H1 (cell line): ENCODE measurements at regions not wholly inside any gene's neighbourhood (a gene's known extent, or its start where the extent isn't known, plus 50 kb on each side); places are given as distances from the start of the nearest gene placed in this dataset.

ENCODE experiments used
- CTCF ChIA-PET: fragments of 300-600 bp; sonication (Branson Sonifier 250); formaldehyde crosslinking; loops from one replicate; lab custom pipeline; 2021; ENCODE audit not compliant: partially characterized antibody; lab: Charles Lee
- POLR2A ChIA-PET: fragments of 300-600 bp; sonication (Branson Sonifier 250); formaldehyde crosslinking; loops from one replicate; lab custom pipeline; 2021; ENCODE audit warnings: inconsistent platforms; ENCODE audit not compliant: partially characterized antibody; lab: Charles Lee
- DNase-seq, 2 experiments: peaks; one replicate each; pipeline versions ENCODE4 v3.0.0 to v3.0.0-alpha.2; 2010 to 2022; ENCODE audit warnings: low spot score in 2 of 2, low read depth in 1 of 2, mixed read lengths in 1 of 2
- FAIRE-seq: peaks from 2 replicates; lab custom pipeline; 2011; peaks lifted over from hg19 to GRCh38; lab: Jason Lieb, UNC
- H2AFZ ChIP-seq: 2 replicates; pipeline ENCODE4 v1.8.1; 2012; ENCODE audit warnings: low read length, inconsistent platforms
- H2AK5ac ChIP-seq: 2 replicates; pipeline ENCODE4 v1.6.1; 2013; ENCODE audit warnings: low read depth, low read length
- H2BK120ac ChIP-seq: replicated peaks from 2 replicates; pipeline ENCODE3; 2013; ENCODE audit warnings: low read depth, low read length, inconsistent platforms
- H2BK12ac ChIP-seq: 2 replicates; pipeline ENCODE4 v1.6.1; 2013; ENCODE audit warnings: low read depth, low read length
- H2BK15ac ChIP-seq: 2 replicates; pipeline ENCODE4 v1.6.1; 2013; ENCODE audit warnings: low read length
- H2BK20ac ChIP-seq: 2 replicates; pipeline ENCODE4 v1.6.1; 2013; ENCODE audit warnings: low read length
- H2BK5ac ChIP-seq: 2 replicates; pipeline ENCODE4 v1.6.1; 2013; ENCODE audit warnings: low read depth, low read length
- H3K14ac ChIP-seq: 2 replicates; pipeline ENCODE4 v1.6.1; 2013; ENCODE audit warnings: inconsistent platforms; ENCODE audit not compliant: insufficient read length
- H3K18ac ChIP-seq: 2 replicates; pipeline ENCODE4 v1.6.1; 2013; ENCODE audit warnings: low read length; ENCODE audit errors: extremely low read depth
- H3K23ac ChIP-seq: 2 replicates; pipeline ENCODE4 v1.6.1; 2013; ENCODE audit warnings: inconsistent platforms; ENCODE audit not compliant: insufficient read length
- H3K23me2 ChIP-seq: 2 replicates; pipeline ENCODE4 v1.6.1; 2013; ENCODE audit warnings: low read depth, low read length
- H3K27ac ChIP-seq: 2 replicates; pipeline ENCODE4 v1.6.1; 2011; ENCODE audit warnings: low read depth, low read length, inconsistent platforms
- H3K27me3 ChIP-seq, 4 experiments: replicated peaks in 1 of 4; 1 replicate in 1 of 4; 2 replicates in 3 of 4; pipeline versions ENCODE4 v1.6.1 to v1.8.1; 2011 to 2013; ENCODE audit warnings: low read length in 3 of 4, mild to moderate bottlenecking in 3 of 4, inconsistent platforms in 2 of 4, mixed read lengths in 2 of 4, moderate library complexity in 1 of 4; ENCODE audit not compliant: control insufficient read depth in 3 of 4, insufficient read depth in 3 of 4; ENCODE audit errors: extremely low read depth in 1 of 4
- H3K36me3 ChIP-seq, 4 experiments: 2 replicates each; pipeline versions ENCODE4 v1.6.1 to v1.8.1; 2011 to 2013; ENCODE audit warnings: mild to moderate bottlenecking in 4 of 4, low read length in 3 of 4, moderate library complexity in 2 of 4, control low read depth in 1 of 4, inconsistent platforms in 1 of 4; ENCODE audit not compliant: insufficient read depth in 4 of 4, control insufficient read depth in 2 of 4
- H3K4ac ChIP-seq: replicated peaks from 2 replicates; pipeline ENCODE3; 2013; ENCODE audit warnings: low read length, low read depth, mixed read lengths, inconsistent platforms; ENCODE audit not compliant: insufficient read length
- H3K4me1 ChIP-seq, 4 experiments: replicated peaks in 1 of 4; 1 replicate in 1 of 4; 2 replicates in 3 of 4; pipeline versions ENCODE4 v1.6.1 to v1.8.1; 2011 to 2013; ENCODE audit warnings: low read length in 3 of 4, inconsistent platforms in 2 of 4, mixed read lengths in 1 of 4; ENCODE audit not compliant: insufficient read depth in 4 of 4, control insufficient read depth in 3 of 4
- H3K4me2 ChIP-seq, 2 experiments: 2 replicates each; pipeline versions ENCODE4 v1.6.1 to v1.8.1; 2011 to 2013; ENCODE audit warnings: low read depth in 2 of 2, low read length in 2 of 2, control low read depth in 1 of 2, inconsistent platforms in 1 of 2, mild to moderate bottlenecking in 1 of 2; ENCODE audit not compliant: insufficient read depth in 1 of 2
- H3K4me3 ChIP-seq, 4 experiments: fragments of 200-600, 300-600 bp in 1 of 4; sonication (generic), shearing (Covaris generic), sonication (Bioruptor Twin) in 1 of 4; 2 replicates each; pipeline versions ENCODE4 v1.5.1 to v1.8.1; 2011 to 2016; ENCODE audit warnings: low read length in 4 of 4, low read depth in 3 of 4, control low read depth in 2 of 4, inconsistent platforms in 2 of 4, mild to moderate bottlenecking in 2 of 4, mixed read lengths in 1 of 4, moderate library complexity in 1 of 4; ENCODE audit not compliant: insufficient read depth in 2 of 4; ENCODE audit errors: extremely low read depth in 1 of 4
- H3K56ac ChIP-seq: replicated peaks from 2 replicates; pipeline ENCODE3; 2013; ENCODE audit warnings: low read depth, mild to moderate bottlenecking, mixed read lengths, low read length, inconsistent platforms; ENCODE audit not compliant: insufficient read length
- H3K79me1 ChIP-seq: 2 replicates; pipeline ENCODE4 v1.6.1; 2013; ENCODE audit warnings: low read depth, low read length, control low read depth
- H3K79me2 ChIP-seq, 2 experiments: 2 replicates each; pipeline versions ENCODE4 v1.6.1 to v1.8.1; 2012 to 2013; ENCODE audit warnings: low read length in 2 of 2, mild to moderate bottlenecking in 2 of 2, inconsistent platforms in 1 of 2; ENCODE audit not compliant: insufficient read depth in 2 of 2, control insufficient read depth in 1 of 2
- H3K9ac ChIP-seq, 4 experiments: replicated peaks in 1 of 4; 1 replicate in 1 of 4; 2 replicates in 3 of 4; pipeline versions ENCODE4 v1.6.1 to v1.8.1; 2011 to 2013; ENCODE audit warnings: low read depth in 3 of 4, low read length in 3 of 4, control low read depth in 2 of 4, mild to moderate bottlenecking in 2 of 4, moderate library complexity in 2 of 4, inconsistent platforms in 1 of 4; ENCODE audit errors: extremely low read depth in 1 of 4
- H3K9me3 ChIP-seq, 2 experiments: 2 replicates each; pipeline versions ENCODE4 v1.6.1 to v1.8.1; 2012 to 2013; ENCODE audit warnings: mild to moderate bottlenecking in 2 of 2, moderate library complexity in 2 of 2, control low read depth in 1 of 2, inconsistent platforms in 1 of 2, low read depth in 1 of 2, low read length in 1 of 2, mixed read lengths in 1 of 2; ENCODE audit not compliant: insufficient read depth in 2 of 2
- H4K20me1 ChIP-seq, 2 experiments: replicated peaks in 1 of 2; 2 replicates each; pipeline versions ENCODE3 to v1.8.1; 2011 to 2013; ENCODE audit warnings: inconsistent platforms in 2 of 2, low read length in 2 of 2, mild to moderate bottlenecking in 1 of 2; ENCODE audit not compliant: insufficient read depth in 2 of 2, control insufficient read depth in 1 of 2
- H4K5ac ChIP-seq: 2 replicates; pipeline ENCODE4 v1.6.1; 2013; ENCODE audit warnings: low read length, low read depth, mixed read lengths, inconsistent platforms; ENCODE audit not compliant: insufficient read length
- H4K8ac ChIP-seq: 2 replicates; pipeline ENCODE4 v1.8.0; 2013; ENCODE audit warnings: mild to moderate bottlenecking, moderate library complexity, low read length, inconsistent platforms; ENCODE audit not compliant: insufficient read depth; ENCODE audit errors: extremely low read depth
- H4K91ac ChIP-seq: replicated peaks from 2 replicates; pipeline ENCODE3; 2013; ENCODE audit warnings: low read length, mixed read lengths, inconsistent platforms; ENCODE audit not compliant: insufficient read length
- BRCA1 ChIP-seq: IDR thresholded peaks from 2 replicates; pipeline ENCODE4 v1.6.1; 2012; ENCODE audit warnings: low read depth, low read length, improper control_type of control experiment
- CBX5 ChIP-seq: fragments of 300-800, 300-1000 bp; sonication (generic); IDR thresholded peaks from 2 replicates; pipeline ENCODE4 v1.7.1; 2016; ENCODE audit warnings: antibody characterized with exemption, low read length, low read depth
- CHD1 ChIP-seq: IDR thresholded peaks from 2 replicates; pipeline ENCODE4 v1.6.1; 2012; ENCODE audit warnings: low read depth, low read length, improper control_type of control experiment
- EGR1 ChIP-seq: IDR thresholded peaks from 2 replicates; pipeline ENCODE4 v1.6.1; 2011; ENCODE audit warnings: low read depth, low read length, borderline replicate concordance
- EP300 ChIP-seq, 2 experiments: IDR thresholded peaks; 1 replicate in 1 of 2; 2 replicates in 1 of 2; pipeline ENCODE4 v1.6.1; 2011 to 2012; ENCODE audit warnings: low read depth in 2 of 2, low read length in 2 of 2, mild to moderate bottlenecking in 2 of 2, borderline replicate concordance in 1 of 2, inconsistent platforms in 1 of 2, moderate library complexity in 1 of 2
- KDM4A ChIP-seq: IDR thresholded peaks from one replicate; pipeline ENCODE4 v1.7.1; 2012; ENCODE audit warnings: low read depth, mild to moderate bottlenecking, moderate library complexity, low read length, inconsistent platforms; ENCODE audit not compliant: severe bottlenecking
- NRF1 ChIP-seq: IDR thresholded peaks from 2 replicates; pipeline ENCODE4 v1.6.1; 2011; ENCODE audit warnings: mild to moderate bottlenecking, low read depth, low read length, improper control_type of control experiment
- WGBS, 2 experiments: shearing (Covaris generic) in 1 of 2; methylation state at CpG; one replicate each; pipeline versions ENCODE4 v1.1.6 to v1.1.7; 2013 to 2015; ENCODE audit warnings: low lambda C conversion rate in 2 of 2, mixed read lengths in 2 of 2, inconsistent platforms in 1 of 2, low coverage in 1 of 2, missing lambda C conversion rate in 1 of 2; ENCODE audit not compliant: insufficient replicate concordance in 2 of 2, insufficient coverage in 1 of 2, insufficient read length in 1 of 2; ENCODE audit errors: extremely low coverage in 1 of 2, missing lambda C conversion rate in 1 of 2; 5-methylcytosine and 5-hydroxymethylcytosine counted together

DNA sequence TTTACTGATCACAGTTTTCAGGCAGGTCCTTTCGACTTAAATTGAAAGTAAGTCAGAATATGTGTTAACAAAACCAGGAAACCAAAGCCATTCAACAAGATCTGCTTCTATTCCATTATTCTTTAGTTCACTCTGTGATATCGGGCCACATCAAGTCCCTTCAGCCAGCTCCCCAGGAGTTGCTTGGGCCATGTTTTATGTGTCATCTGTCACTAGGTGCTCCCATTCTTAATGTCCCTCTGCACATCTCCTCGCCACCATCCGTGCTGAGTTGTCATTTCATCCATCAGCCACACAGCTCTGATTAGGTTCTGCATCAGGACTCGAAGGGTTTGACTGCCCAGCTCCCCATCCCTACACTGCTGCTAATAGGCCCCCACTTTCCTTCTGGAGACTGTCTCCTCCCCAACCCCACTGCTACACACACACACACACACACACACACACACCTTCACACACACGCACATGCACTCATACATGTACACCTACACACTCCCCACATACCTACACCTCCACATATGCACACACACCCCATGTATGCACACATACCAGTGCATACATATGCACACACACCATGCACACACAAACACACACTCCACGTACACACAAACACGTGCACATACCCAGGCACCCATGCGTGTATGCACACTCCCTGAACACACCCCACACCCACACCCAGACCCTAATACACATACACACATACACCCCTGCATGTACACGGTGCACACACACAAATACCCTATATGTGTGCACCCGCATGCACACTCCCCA is 143.3 kb upstream of the GMDS start:
- Histone ChIP-seq H4K20me1 (no peaks in the 10 kb centered on the region), H2AK5ac (0 out of 2 replicates have a peak overlapping the region, but pooled peaks have one; percentile 75), H3K4ac (no peak overlapping the region), H3K4me1 (no peaks in the 10 kb centered on the region), H3K79me2 (no peaks in the 10 kb centered on the region), H3K14ac (no peak overlapping the region), H3K4me2 (no peak overlapping the region), H3K23ac (no peak overlapping the region), H3K4me3 (no peak overlapping the region), H4K91ac (peak overlapping the region; percentile 13), H2BK12ac (0 out of 2 replicates have a peak overlapping the region, but pooled peaks have one; percentile 80), H3K23me2 (0 out of 2 replicates have a peak, but pooled peaks cover 4% of the 10 kb centered on the region), H2BK5ac (0 out of 2 replicates have a peak overlapping the region, but pooled peaks have one; percentile 35), H3K56ac (no peak overlapping the region), H3K27me3 (no peaks in the 10 kb centered on the region), H2BK15ac (no peak overlapping the region), H3K18ac (no peak overlapping the region), H2AFZ (no peak overlapping the region), H4K8ac (no peak overlapping the region), H3K9me3 (peaks cover 4 to 8% of the 10 kb centered on the region in 2 experiments; a peak in 2 of 4 replicates), H3K9ac (no peak overlapping the region), H4K5ac (no peak overlapping the region), H2BK120ac (no peak overlapping the region), H2BK20ac (no peak overlapping the region), H3K27ac (no peak overlapping the region), H3K79me1 (no peaks in the 10 kb centered on the region), H3K36me3 (no peaks in the 10 kb centered on the region)
- POLR2A ChIA-PET, result no interaction called here
- CTCF ChIA-PET, result no interaction called here
- TF ChIP-seq EP300 (IDR thresholded peaks at IDR 0.05; ENCODE audit: borderline replicate concordance in 1 of 2, low read depth in 2 of 2, low read length in 2 of 2), result no peak
- TF ChIP-seq BRCA1, result no peak
- TF ChIP-seq CHD1, result no peak
- no peak for TF ChIP-seq KDM4A
- no peak for TF ChIP-seq EGR1
- TF ChIP-seq NRF1, result no peak
- TF ChIP-seq CBX5, result no peak
- 91% methylated on average over 11 of the region's 11 CpGs; no CpG with 5 or more reads in 1 of the 2 experiments for WGBS, 2 experiments
- FAIRE-seq, result no peak
- DNase-seq, result no peak
